AG09309 (cell line): ENCODE measurements at regions not wholly inside any gene's neighbourhood (a gene's known extent, or its start where the extent isn't known, plus 50 kb on each side); places are given as distances from the start of the nearest gene placed in this dataset.

Experiments
- DNase-seq: peaks from one replicate; pipeline ENCODE4 v3.0.0-alpha.2; 2010; ENCODE audit warnings: low read depth
- H3K4me3 ChIP-seq: 2 replicates; pipeline ENCODE4 v1.5.1; 2011; ENCODE audit warnings: mild to moderate bottlenecking, low read depth, low read length, moderate library complexity; ENCODE audit not compliant: control insufficient read depth
- TF ChIP-seq, protein P1 (sequence below): IDR thresholded peaks from 2 replicates; pipeline ENCODE4 v1.5.1; 2011; ENCODE audit warnings: mild to moderate bottlenecking, low read depth, low read length, inconsistent platforms; ENCODE audit not compliant: insufficient read depth, control insufficient read depth; ENCODE audit errors: missing control alignments

GRCh38 chr16:5820472-5820871 lies 722.9 kb upstream of the EEF2KMT start:
- TF ChIP-seq, protein P1, sequence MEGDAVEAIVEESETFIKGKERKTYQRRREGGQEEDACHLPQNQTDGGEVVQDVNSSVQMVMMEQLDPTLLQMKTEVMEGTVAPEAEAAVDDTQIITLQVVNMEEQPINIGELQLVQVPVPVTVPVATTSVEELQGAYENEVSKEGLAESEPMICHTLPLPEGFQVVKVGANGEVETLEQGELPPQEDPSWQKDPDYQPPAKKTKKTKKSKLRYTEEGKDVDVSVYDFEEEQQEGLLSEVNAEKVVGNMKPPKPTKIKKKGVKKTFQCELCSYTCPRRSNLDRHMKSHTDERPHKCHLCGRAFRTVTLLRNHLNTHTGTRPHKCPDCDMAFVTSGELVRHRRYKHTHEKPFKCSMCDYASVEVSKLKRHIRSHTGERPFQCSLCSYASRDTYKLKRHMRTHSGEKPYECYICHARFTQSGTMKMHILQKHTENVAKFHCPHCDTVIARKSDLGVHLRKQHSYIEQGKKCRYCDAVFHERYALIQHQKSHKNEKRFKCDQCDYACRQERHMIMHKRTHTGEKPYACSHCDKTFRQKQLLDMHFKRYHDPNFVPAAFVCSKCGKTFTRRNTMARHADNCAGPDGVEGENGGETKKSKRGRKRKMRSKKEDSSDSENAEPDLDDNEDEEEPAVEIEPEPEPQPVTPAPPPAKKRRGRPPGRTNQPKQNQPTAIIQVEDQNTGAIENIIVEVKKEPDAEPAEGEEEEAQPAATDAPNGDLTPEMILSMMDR = no peak
- DNase-seq = no peak
- no peak overlapping the region for H3K4me3 ChIP-seq

DNA sequence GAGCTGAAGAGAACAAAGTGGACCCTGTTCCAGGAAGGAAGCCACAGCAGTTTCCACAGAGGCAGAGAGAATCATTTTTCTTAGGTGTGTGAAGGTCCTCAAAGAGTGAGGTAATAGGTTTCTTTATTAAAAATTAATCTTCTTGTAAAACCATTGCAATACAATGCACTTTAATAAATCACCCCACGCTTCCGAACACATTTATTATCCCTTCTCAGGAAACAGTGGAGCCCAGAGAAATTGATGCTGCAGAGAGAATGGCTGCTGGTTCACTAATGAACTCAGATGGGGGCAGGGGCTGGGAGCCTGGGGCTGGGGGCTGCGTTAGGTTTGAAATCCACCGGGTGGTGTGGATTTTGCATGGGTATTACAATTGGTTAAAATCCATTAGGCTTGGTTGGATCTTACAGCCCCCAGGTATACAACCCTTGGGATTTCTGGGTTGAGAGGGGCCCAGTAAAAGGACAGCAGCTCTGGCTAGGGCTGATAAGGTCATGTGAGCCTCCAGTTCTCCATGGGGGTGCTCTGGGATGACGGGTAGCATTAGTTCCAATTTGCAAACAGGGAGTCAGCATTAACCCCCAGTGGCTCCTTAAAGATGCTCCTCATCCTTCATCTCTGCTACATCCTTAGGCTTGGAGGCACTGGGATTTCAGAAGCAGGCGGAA lies 718.1 kb upstream of the EEF2KMT start:
- no peak overlapping the region for H3K4me3 ChIP-seq
- DNase-seq = no peak
- TF ChIP-seq, protein P1 = no peak

- DNase-seq = no peak
- H3K4me3 ChIP-seq = no peak overlapping the region
- TF ChIP-seq, protein P1 = no peak
Observed at GRCh38 chr16:5801396-5801795, 703.8 kb upstream of the EEF2KMT start.

DNA sequence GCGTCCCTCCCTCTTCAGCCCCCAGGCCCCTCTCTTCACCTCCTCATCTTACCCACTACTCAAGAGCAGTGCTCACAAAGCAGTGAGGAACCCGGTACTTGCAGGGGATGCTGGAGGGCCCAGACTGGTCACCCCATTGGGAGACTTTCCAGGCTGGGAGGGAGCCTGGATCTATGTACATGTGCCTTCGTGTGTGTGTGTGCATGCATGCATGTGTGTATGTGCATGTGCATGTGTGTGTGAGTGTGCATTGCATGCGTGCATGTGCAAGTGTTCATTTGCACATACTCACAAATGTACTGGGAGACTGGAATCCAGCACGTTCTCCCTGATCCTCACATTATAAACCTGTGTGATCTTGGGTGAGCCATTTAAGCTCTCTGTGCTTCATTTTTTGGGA lies 696.0 kb upstream of the EEF2KMT start:
- DNase-seq = no peak
- no peak overlapping the region for H3K4me3 ChIP-seq
- TF ChIP-seq, protein P1 = no peak

- TF ChIP-seq, protein P1 = no peak
- H3K4me3 ChIP-seq = no peak overlapping the region
- DNase-seq = no peak
Observed at GRCh38 chr16:5791011-5791657, 693.5 kb upstream of the EEF2KMT start.

- no peak overlapping the region for H3K4me3 ChIP-seq
- DNase-seq = no peak
- TF ChIP-seq, protein P1 = no peak
Observed at GRCh38 chr16:5790512-5790911, 692.9 kb upstream of the EEF2KMT start.
